CD4-positive, alpha-beta T cell treated with Interleukin-17A for 1 hour (primary cell): ENCODE measurements at regions not wholly inside any gene's neighbourhood (a gene's known extent, or its start where the extent isn't known, plus 50 kb on each side); places are given as distances from the start of the nearest gene placed in this dataset.
"Not testable (repeated sequence)": the region's sequence is repeated elsewhere in the genome, so short reads cannot be mapped to it uniquely, and the experiment has no call there.

ENCODE experiments used
- DNase-seq: peaks from one replicate; pipeline ENCODE4 v3.0.0-alpha.2; 2020

GRCh38 chr4:85018983-85019382 is 52.5 kb upstream of the WDFY3 start:
- DNase-seq = no peak

- no peak for DNase-seq
These were observed 52.9 kb upstream of the WDFY3 start for GRCh38 chr4:85019411-85019810.

GRCh38 chr4:85024671-85025070 is 58.2 kb upstream of the WDFY3 start:
- DNase-seq = no peak

- no peak for DNase-seq
These were observed 62.4 kb upstream of the WDFY3 start for GRCh38 chr4:85028910-85029309.

GRCh38 chr4:85029453-85029852 is 63.0 kb upstream of the WDFY3 start:
- DNase-seq = no peak

- no peak for DNase-seq
These were observed 63.7 kb upstream of the WDFY3 start for GRCh38 chr4:85030156-85030555.

- DNase-seq = not testable (repeated sequence)
These were observed 67.3 kb upstream of the WDFY3 start for GRCh38 chr4:85033838-85034237.

GRCh38 chr4:85039526-85039925 is 73.0 kb upstream of the WDFY3 start:
- no peak for DNase-seq

- peak; percentile 16 for DNase-seq
These were observed 77.5 kb upstream of the WDFY3 start for GRCh38 chr4:85043812-85044496.

GRCh38 chr4:85050736-85051135 is 84.2 kb upstream of the WDFY3 start:
- no peak for DNase-seq

GRCh38 chr4:85051526-85051925 is 85.0 kb upstream of the WDFY3 start:
- DNase-seq = no peak

- DNase-seq = not testable (repeated sequence)
These were observed 88.4 kb upstream of the WDFY3 start for GRCh38 chr4:85054925-85055324.

- no peak for DNase-seq
These were observed 92.1 kb upstream of the WDFY3 start for GRCh38 chr4:85058551-85058950.

GRCh38 chr4:85061974-85062373 is 95.5 kb upstream of the WDFY3 start:
- DNase-seq = no peak

- DNase-seq = no peak
These were observed 96.0 kb upstream of the WDFY3 start for GRCh38 chr4:85062466-85062865.

GRCh38 chr4:85067342-85067741 is 100.9 kb upstream of the WDFY3 start:
- no peak for DNase-seq

- DNase-seq = no peak
These were observed 111.5 kb upstream of the WDFY3 start for GRCh38 chr4:85078016-85078415.

GRCh38 chr4:85081196-85081595 is 114.7 kb upstream of the WDFY3 start:
- no peak for DNase-seq

- peak; percentile 24 for DNase-seq
These were observed 118.0 kb upstream of the WDFY3 start for GRCh38 chr4:85084371-85085094.

GRCh38 chr4:85086721-85087120 is 120.2 kb upstream of the WDFY3 start:
- no peak for DNase-seq

- no peak for DNase-seq
These were observed 126.0 kb upstream of the WDFY3 start for GRCh38 chr4:85092536-85092935.

GRCh38 chr4:85092943-85093342 is 126.5 kb upstream of the WDFY3 start:
- DNase-seq = no peak

GRCh38 chr4:85094735-85095134 is 128.2 kb upstream of the WDFY3 start:
- no peak for DNase-seq

- DNase-seq = no peak
These were observed 136.1 kb upstream of the WDFY3 start for GRCh38 chr4:85102606-85103005.

GRCh38 chr4:85106166-85106565 is 139.7 kb upstream of the WDFY3 start:
- no peak for DNase-seq
